HK-2 (cell line): ENCODE measurements at regions not wholly inside any gene's neighbourhood (a gene's known extent, or its start where the extent isn't known, plus 50 kb on each side); places are given as distances from the start of the nearest gene placed in this dataset.

Source experiments
- DNase-seq: peaks from one replicate; pipeline ENCODE4 v3.0.0-alpha.2; 2018; ENCODE audit not compliant: unreplicated experiment

DNA sequence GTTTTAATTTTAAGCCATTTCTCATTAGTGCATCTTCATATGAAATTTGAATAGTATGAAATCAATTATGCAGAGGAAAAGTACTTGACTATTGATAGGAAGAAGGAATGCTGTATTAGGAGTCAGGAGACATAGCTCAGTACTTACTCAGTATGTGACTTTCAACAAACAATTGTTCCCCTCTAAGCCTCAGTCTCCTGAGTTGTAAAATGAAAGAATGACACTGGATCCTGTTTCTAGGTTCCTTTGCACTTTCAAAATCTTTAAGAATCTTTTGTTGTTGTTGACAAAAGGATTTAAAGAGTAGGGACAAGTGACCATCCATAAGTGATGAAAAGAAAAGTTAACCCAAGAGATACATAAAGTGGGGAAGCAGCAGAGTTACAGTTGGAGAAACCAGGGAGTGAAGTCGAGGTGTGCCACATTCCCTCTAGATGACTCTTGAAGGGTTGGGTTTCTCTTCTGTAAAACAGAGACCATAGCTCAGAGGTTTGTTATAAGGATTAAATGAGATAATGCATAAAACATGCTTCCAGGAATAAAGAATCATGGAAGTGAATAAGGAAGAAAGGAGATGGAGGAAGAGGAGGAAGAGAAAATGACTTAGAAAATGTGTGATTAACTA lies 105.7 kb upstream of the KCNJ15 start:
- no peak for DNase-seq

DNA sequence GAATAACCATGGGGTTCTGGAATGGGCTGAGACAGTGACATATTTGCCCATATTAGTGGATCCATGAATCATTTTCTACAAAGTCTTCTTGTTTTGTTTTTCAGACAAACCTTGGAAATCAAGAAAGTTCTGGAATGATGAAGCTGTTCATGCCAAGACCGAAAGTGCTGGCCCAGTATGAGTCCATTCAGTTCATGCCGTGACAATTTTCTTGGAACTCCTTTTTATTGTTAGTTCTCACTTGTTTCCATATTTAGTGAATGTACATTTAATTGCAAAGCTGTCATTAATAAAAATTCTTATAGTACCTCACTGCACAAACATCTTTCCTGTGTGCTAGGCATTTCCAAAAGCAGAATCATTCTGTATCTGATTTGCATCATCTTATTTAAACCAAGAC lies 100.6 kb upstream of the KCNJ15 start:
- DNase-seq = no peak

DNA sequence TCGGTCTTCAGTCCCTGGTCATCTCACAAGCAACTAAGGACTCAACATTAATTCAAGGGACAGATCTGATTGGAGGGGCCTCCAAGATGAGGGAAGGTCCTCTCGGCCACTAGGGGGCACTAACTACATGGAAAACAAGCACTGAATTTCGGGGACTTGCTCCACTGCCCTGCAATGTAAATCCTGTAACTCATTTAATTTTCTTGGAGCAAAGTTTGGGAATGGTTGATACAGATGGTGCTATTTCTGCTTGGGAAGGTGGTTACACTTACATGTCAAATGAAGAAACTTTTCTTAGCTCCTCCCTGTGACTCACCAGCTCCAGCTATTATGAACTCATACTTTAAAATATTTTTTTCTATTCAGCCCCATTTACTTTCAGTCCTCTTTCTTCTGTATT lies 97.4 kb upstream of the KCNJ15 start:
- peak; percentile 44 for DNase-seq

DNA sequence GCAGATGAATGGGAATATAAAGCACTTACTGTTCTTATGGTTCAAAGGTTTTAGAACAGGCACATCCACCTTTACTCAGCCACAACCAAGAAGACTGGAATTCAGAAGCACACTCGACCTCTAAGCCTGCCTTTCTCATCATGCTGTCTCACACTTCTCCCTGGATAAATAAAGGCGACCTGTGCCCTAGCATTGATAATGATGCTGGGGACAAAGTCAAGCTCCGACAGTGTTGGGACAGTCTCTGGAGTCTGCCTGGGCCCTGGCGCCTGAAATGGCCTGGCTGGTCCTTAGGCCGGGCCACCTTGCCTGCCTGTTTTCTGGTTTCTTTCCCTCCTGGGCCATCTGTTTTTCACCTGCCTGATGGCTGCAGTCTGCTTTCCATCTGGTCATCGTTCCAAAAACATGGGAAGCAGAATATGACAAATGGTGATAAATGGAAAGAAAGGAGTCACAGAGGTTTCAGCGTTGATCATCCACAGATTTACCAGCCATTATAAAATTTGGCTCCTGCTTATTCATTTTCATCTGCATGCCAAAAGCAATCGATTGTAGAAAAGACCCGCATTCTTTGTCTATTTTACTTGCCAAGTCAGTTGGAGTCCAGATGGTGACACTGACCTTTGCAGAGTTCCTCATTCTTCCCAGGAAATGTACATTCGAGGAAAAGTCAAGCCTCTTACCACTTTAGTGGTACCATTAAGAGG lies 91.2 kb upstream of the KCNJ15 start:
- no peak for DNase-seq

DNA sequence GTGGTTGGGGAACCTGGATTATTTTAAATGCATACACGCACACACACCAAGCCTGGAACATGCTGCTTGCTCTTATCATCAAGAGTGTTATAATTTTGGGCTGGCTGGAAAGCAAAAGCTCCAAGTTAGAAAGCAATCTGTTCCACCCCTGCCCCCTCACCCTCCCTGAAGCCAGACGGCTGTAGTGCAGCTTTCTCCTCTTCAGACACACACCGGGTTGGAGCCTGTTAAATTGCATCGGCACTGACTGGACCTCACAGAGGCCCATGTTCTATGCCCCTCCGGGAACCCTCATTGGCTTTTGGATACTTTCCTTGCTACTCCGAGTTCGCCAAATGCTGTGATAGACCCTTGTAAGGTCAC lies 90.6 kb upstream of the KCNJ15 start:
- DNase-seq = no peak

DNA sequence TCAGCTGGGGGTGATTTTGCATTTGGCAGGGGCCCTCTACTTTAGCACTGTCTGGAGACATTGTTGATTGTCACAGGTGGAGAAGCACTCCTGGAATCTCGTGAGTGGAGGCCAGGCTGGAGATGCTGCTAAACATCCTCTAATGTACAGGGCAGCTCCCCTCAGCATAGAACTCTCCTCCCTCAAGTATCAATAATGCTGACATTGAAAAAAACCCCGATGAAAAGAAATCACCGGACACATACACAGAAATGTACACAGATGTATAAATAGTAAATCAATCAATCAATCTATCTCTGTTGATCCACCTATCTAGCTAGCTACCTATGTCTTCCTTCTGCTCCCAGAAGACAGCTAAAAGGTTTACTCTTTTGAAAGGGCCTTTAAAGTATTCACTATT lies 89.4 kb upstream of the KCNJ15 start:
- no peak for DNase-seq

DNA sequence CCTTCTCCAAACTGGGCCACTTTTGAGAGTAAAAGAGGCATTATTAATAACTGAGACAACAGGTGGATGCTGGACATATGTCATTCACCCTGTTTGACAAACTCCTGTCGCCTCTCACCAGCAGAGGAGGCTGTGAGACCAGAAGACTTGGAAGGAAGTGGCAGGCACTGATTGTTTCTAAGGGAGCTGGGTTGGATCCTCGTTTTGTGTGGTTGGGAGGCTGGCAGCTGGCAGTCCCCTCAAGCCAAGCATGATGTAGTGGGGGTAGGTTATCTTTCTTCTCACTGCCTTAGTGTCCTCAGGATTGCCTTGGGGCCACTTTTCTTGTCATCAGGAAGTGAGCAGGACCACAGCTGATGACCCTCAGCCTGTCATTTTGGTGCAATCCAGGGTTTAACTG lies 86.5 kb upstream of the KCNJ15 start:
- peak; percentile 38 for DNase-seq

DNA sequence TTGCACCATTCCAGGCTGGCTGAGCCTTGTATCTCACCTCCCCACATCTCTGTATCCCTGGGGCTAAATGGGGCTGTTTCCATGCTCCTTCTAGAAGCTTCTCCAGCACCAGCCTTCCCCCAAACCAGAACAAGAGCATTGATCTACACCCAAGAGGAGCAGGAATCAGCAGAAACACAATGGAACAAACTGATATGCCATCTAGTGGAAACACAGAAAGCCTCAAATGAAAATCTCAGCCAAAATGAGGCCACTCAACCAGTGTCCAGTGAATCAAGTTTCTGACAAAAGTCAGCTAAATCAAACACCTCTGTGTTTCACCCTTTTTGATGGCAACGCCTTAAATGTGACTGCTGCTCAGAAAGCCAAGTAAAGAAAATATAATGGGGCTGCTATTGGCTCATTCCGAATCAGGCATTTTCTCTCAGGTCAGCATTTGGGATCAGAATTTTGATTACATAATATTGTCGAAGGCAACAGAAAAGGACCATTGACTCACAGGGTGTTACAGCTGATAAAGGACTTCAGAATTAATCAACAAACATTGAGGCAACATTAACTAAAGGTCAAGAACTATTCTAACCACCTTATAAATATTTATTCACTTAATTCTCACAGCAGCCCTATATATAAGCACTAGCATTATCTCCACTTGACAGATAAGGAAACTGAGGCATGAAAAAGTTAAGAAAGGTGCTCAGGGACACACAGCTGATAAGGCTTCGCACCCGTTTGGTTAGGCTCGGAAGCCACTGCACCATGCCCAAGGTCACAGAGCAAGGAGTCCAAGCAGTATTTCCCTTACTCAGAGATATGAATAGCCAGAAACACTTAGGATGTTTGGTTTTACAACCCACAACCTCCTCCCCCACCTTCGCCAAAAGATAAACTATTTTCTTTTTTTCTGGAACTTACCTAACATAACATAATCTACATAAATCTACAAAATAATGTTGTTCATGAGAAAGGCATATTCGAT lies 85.8 kb upstream of the KCNJ15 start:
- DNase-seq = no peak

DNA sequence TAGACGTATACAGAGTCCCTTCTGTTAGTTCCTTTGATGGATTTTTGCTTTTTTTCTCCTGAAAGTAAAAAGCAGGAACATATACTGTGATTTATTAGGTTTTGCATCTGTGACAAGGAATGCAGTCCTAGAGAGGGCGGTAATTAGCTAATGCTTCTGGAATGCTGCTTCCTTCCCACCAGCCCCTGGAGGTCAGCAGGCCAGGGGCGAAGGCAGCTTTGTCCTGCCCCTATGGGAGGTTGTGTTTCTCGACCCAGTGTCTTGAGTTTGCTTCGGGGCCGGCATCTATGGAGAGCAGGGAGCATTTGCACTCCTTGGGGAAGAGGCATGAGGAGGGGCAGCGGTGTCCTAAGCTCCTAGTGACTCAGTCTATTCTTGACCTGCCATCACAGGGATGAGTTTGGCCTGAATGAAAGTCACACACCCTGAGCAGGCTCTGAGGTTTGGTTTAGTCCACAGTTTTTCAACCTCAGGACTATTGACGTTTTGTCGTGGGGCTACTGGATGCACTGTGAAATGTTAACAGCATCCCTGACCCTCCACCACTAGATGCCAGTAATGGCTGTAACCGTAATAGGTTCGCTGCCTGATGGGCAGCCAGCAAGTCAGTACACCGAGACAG lies 85.0 kb upstream of the KCNJ15 start:
- peak; percentile 72 for DNase-seq

DNA sequence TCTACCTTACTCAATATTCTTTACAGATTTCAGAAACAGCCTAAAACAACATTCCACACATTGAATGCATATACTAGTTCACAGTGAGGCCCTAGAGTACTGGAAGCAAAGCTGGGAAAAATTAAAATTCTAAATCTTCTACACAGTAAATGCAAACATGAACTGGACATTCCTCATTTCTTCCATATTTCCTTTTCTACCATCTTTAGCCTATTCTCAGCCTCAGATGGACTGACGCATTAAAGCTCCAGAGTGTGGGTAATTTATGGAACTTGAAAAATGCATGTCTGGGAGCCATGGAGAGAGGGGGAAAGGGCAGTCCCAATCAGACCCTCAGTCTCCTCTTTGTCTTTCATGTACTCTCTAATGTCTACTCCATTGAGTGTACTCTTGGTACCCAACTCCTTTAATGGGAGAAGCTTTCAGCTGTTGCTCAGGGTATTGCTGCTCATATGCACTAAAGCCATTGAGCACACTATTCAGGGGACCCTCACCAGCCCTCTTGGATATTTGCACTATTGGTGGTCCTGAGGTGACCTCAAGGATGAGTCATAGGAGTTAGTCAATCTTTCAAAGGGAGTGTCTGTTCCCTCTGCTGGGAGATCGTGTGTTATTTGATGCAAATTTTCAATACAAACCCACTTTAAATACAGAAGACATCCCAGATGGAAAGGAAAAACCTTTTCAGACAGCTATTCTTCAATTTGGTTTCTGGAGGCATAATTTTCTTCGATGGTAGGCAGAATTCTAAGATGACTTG lies 83.3 kb upstream of the KCNJ15 start:
- no peak for DNase-seq

DNA sequence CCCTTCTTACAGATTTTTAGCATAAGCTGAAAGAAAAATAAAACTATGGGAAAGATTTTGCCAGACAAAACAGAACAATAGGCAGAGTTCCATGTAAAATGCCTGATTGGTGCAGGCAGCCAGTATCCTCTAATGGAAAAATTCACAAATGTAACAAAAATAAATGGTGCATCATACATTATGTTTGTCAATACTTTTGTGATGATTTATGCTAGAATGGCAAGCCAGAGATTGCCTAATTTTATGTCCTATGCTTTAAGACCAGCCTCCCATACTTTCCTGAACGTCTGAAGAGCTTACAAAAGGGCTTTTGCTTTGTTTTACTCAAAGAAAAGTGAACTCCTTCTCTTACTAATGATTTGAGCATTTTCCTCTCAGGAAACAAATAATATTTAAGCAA lies 81.5 kb upstream of the KCNJ15 start:
- DNase-seq = no peak

DNA sequence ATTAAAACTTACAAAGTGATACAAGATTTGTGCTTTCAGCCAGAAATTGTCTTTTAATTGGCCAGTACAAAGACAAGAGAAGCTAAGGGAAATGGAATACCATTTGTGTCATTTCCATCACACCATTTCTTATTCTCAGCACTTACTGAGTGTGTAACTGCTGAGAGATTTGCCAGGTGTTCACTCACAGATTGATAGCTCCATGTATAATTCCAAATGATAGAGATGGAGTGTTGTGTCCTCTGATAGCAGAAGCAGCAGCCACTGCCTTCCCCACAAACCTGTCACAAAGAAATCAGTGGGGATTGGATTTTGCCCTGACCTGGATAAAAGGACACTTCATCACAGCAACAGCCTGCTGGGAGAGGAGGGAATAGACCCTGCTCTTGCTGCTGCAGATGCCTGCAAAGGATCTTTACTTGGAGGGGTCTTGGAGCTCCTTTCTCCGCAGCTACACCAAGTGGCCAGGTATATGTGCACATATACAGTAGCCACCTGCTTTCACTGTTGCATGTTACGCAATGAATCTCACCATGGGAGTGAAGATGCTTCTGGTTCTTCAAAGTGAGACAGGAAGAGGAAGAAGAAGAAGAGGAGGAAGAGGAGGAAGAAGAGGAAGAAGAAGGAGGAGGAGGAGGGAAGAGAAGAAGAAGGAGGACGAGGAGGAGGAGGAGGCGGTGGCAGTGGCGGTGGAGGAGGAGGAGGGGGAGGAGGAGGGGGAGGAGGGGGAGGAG lies 78.7 kb upstream of the KCNJ15 start:
- DNase-seq = no peak

DNA sequence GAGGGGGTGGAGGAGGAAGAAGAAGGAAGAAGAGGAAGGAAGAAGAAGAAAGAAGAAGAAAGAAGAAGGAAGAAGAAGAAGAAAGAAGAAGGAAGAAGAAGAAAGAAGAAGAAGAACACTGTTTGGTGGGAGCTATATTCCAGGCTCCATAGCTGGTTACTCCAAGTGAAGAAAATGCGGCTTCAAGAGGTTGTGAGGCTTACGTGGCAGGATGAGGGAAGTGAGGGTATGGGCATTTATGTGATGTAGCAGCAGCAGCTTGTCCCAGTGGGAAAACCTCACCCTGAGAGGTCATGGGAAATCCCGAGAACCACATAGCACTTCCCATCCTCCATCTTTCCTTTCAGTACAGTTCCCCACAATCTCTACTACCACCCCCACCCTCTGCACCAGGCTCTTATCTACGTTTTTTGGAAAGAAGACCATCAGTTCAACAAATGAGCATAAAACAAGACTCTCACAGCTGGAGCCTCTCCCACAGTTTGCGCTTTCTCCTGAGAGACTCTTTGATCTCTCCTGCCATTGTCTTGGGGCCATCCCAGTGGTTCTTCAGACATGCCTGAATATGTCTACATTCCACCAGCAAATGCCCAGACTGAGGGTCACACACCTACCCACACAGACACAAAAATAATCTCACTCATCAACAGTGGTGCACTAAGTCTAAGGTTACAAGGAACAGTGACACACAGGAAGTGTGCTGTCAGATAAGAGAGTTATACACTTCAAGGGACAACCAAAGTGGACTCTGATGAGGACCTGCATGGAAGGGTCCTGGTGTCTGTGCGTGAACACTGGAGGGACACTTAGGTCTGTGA lies 77.9 kb upstream of the KCNJ15 start:
- no peak for DNase-seq

DNA sequence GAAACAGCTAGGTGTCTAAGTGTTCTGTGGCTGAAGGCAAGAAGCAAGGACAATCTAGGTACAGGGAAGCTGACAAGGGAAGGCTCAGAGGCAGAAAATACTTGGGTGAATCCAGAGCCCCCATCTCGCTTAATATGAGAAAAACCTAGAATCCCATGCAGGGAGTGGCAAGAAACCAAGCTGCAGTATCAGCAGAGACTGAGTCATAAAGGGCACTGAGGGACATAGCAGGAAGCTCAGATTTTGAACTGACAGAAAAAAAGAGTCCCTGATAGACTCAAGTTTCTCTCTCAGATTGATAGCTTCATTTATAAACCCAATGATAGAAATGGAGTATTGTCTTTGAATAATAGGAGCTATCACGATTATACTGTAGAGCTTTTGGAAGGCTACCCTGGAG lies 77.3 kb upstream of the KCNJ15 start:
- no peak for DNase-seq

DNA sequence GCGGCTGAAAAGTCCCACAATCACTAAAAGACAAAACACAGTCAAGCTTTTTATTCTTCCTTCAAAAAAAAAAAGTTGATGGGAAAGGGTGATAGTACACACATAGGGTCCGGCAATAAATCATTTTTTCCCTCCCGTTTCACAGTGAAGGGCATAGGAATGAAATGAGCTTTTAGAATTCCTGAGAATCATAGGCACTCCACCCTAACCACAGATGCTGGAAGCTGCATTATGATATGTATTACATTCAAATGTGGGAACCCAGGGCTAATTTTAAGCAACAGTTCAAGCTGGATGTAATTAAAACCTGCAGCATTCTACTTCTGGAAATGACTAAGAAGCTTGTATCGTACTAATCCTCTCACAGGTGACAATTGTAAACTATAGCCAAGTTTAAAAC lies 75.7 kb upstream of the KCNJ15 start:
- no peak for DNase-seq

DNA sequence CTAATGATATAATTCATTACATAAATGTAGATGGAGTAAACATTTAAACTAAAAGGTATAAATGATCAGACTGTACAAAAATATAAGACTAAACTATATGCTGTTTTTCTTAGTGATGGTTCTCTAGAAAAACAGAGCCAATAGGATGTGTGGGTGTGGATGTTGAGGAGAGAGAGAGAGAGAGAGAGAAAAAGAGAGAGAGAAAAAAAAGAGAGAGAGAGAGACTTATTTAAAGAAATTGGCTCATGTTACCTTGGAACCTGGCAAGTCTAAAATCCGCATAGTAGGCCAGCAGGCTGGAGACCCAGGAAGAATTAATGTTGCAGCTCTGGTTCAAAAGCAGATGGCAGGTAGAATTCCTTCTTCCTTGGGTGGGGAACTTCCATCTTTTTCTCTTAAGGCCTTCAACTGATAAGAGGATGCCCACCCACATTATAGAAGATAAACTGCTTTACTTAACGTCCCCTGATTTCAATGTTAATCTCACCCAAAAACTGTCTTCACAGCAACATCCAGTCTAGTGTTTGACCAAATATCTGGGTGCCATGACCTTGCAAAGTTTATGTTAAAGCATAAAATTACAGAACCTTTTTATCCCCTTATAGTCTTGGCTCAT lies 74.3 kb upstream of the KCNJ15 start:
- no peak for DNase-seq

DNA sequence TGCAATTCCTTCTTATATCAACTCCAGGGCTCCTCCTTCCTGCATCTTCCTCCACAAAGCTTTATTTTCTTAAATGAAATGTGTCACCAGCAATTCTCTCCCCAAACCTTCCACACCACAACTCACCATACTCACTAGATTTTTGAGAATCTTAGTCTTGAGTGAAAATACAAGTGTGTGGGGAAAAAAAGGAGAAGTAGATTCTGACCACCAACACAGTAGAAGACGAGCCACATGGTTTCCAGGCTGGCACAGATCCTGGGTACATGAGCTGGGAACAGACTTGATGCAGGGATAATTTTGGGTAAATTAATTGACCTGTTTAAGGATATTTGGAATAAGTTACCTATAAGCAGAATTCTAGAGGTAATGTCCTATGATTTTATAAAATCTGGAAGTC lies 72.8 kb upstream of the KCNJ15 start:
- no peak for DNase-seq

DNA sequence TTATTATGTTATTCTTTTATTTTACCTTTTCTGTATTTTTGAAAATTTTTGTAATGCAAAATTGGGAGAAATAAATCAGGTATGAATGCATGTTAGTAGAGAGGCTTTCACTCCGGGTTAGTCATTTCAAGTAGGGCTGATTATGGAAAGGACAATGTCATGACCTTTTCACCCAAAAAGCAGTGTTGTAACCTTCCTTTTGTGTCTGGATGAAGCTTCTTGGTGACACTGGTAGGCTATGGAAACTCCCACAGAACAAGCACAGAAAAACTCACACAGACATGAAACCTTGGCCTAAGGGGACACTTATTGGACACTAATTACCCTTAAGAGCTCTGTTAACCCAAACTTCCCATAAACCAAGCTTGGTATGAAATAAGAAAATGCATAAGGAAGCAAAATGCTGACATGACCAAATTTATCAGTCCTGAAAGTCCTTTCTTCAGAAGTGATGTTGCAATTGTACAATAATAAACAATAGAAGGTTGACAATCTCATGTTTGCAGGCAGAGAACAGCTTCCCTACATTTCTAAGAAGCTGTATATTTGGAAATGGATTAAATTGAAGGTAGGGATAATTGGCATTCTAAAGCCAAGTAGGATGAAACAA lies 70.0 kb upstream of the KCNJ15 start:
- DNase-seq = no peak

DNA sequence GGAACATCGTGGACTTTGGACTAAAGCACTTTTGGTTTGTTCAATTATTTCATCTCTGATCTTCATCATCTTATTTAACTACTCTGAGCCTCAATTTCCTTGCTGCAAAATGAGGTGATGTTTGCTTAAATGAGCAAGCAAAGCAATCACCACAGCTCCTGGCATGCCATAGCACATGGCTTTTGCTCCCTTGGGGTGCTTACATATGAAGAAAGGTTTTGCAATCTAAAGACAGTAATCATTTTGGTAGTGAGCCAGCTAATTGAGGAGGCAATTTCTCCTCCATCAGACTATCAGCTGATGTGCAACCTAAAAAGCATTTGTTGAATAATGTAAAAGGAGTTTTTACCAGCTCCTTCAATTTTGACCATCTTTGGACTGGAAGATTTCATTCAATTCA lies 68.8 kb upstream of the KCNJ15 start:
- no peak for DNase-seq
